GM19240 (cell line): ENCODE measurements at regions not wholly inside any gene's neighbourhood (a gene's known extent, or its start where the extent isn't known, plus 50 kb on each side); places are given as distances from the start of the nearest gene placed in this dataset.
"Not testable (repeated sequence)": the region's sequence is repeated elsewhere in the genome, so short reads cannot be mapped to it uniquely, and the experiment has no call there.

Experiments used
- DNase-seq: peaks from one replicate; pipeline ENCODE4 v3.0.0; 2011; ENCODE audit warnings: low spot score; ENCODE audit not compliant: insufficient read length

- DNase-seq, result no peak
Measured at GRCh38 chr10:30560326-30560725, 69.2 kb downstream of the LYZL2 start.

GRCh38 chr10:30559180-30559579 lies 70.4 kb downstream of the LYZL2 start:
- no peak for DNase-seq

GRCh38 chr10:30558411-30558810 lies 71.1 kb downstream of the LYZL2 start:
- no peak for DNase-seq

- no peak for DNase-seq
Measured at GRCh38 chr10:30557884-30558283, 71.7 kb downstream of the LYZL2 start.

GRCh38 chr10:30556189-30556588 lies 73.4 kb downstream of the LYZL2 start:
- no peak for DNase-seq

- DNase-seq, result no peak
Measured at GRCh38 chr10:30555465-30555864, 74.1 kb downstream of the LYZL2 start.

GRCh38 chr10:30554440-30554825 lies 75.1 kb downstream of the LYZL2 start:
- no peak for DNase-seq

- DNase-seq, result no peak
Measured at GRCh38 chr10:30553626-30554439, 75.7 kb downstream of the LYZL2 start.

- DNase-seq, result no peak
Measured at GRCh38 chr10:30553018-30553625, 76.4 kb downstream of the LYZL2 start.

GRCh38 chr10:30550967-30551815 lies 78.4 kb downstream of the LYZL2 start:
- no peak for DNase-seq

GRCh38 chr10:30549134-30549687 lies 80.3 kb downstream of the LYZL2 start:
- not testable (repeated sequence) for DNase-seq

- DNase-seq, result no peak
Measured at GRCh38 chr10:30546511-30546910, 83.0 kb downstream of the LYZL2 start.

- DNase-seq, result no peak
Measured at GRCh38 chr10:30542895-30543288, 86.7 kb downstream of the LYZL2 start.

GRCh38 chr10:30542001-30542894 lies 87.3 kb downstream of the LYZL2 start:
- peak; percentile 11 for DNase-seq

GRCh38 chr10:30540276-30540675 lies 89.3 kb downstream of the LYZL2 start:
- DNase-seq, result no peak

GRCh38 chr10:30538086-30538485 lies 91.5 kb downstream of the LYZL2 start:
- DNase-seq, result no peak

- DNase-seq, result no peak
Measured at GRCh38 chr10:30537586-30537985, 92.0 kb downstream of the LYZL2 start.

GRCh38 chr10:30537158-30537557 lies 92.4 kb downstream of the LYZL2 start:
- not testable (repeated sequence) for DNase-seq

- no peak for DNase-seq
Measured at GRCh38 chr10:30536578-30536977, 93.0 kb downstream of the LYZL2 start.

GRCh38 chr10:30535677-30536076 lies 93.9 kb downstream of the LYZL2 start:
- DNase-seq, result no peak
